HCT116 (cell line): ENCODE measurements at regions not wholly inside any gene's neighbourhood (a gene's known extent, or its start where the extent isn't known, plus 50 kb on each side); places are given as distances from the start of the nearest gene placed in this dataset.

Experiments
- ATAC-seq: fragments of 200-7000 bp; cut with Tn5 transposase; 2 replicates; pipeline ENCODE4 v1.9.1; 2020; ENCODE audit warnings: mild to moderate bottlenecking, moderate library complexity
- BruUV-seq: library from RNA; stranded (reverse); fragments of 400-500 nt; replicated peaks from 2 replicates; lab custom pipeline; 2021; lab: Mats Ljungman, UMichigan
- CTCF ChIA-PET: fragments of 300-600 bp; sonication (Branson Sonifier 250); formaldehyde crosslinking; loops from one replicate; lab custom pipeline; 2021; ENCODE audit warnings: antibody characterized with exemption; lab: Charles Lee
- POLR2A ChIA-PET: fragments of 300-600, 350-600 bp; sonication (Branson Sonifier 250); formaldehyde crosslinking; loops from one replicate; lab custom pipeline; 2021; ENCODE audit warnings: antibody characterized with exemption; lab: Charles Lee
- RAD21 ChIA-PET, 2 experiments: fragments of 300-600 bp; sonication (Branson Sonifier 250); formaldehyde crosslinking; loops; one replicate each; lab custom pipeline; 2023; ENCODE audit warnings: low total read pairs in 2 of 2; ENCODE audit not compliant: uncharacterized antibody in 2 of 2, unreplicated experiment in 2 of 2, low non-redundant PET in 1 of 2; lab: Charles Lee
- DNase-seq: peaks from one replicate; pipeline ENCODE4 v3.0.0-alpha.2; 2010; ENCODE audit warnings: low read depth, low spot score
- H2AFZ ChIP-seq: fragments of 200-600 bp; shearing (Covaris generic), sonication (generic); 2 replicates; pipeline ENCODE4 v1.6.1; 2017; ENCODE audit warnings: low read depth, mixed run types, mixed read lengths, antibody characterized with exemption, low read length; ENCODE audit not compliant: poor library complexity, severe bottlenecking
- H3K27ac ChIP-seq: 2 replicates; pipeline ENCODE4 v1.5.1; 2012; ENCODE audit warnings: low read depth, low read length
- H3K27me3 ChIP-seq: fragments of 200-600 bp; sonication (generic); 2 replicates; pipeline ENCODE4 v1.6.1; 2016; ENCODE audit warnings: mixed run types, low read length, mixed read lengths; ENCODE audit not compliant: insufficient read depth
- H3K36me3 ChIP-seq, 2 experiments: fragments of 200-500 bp in 1 of 2; fragments of 200-600 bp in 1 of 2; sonication (Bioruptor generic) in 1 of 2; sonication (generic) in 1 of 2; 2 replicates each; pipeline versions ENCODE4 v1.5.1 to v1.6.1; 2014 to 2016; ENCODE audit warnings: low read length in 2 of 2, inconsistent platforms in 1 of 2, mixed read lengths in 1 of 2, mixed run types in 1 of 2; ENCODE audit not compliant: insufficient read depth in 2 of 2, control insufficient read depth in 1 of 2
- H3K4me1 ChIP-seq, 2 experiments: fragments of 200-600 bp in 1 of 2; sonication (generic) in 1 of 2; 2 replicates each; pipeline versions ENCODE4 v1.5.1 to v1.6.1; 2012 to 2017; ENCODE audit warnings: low read length in 2 of 2, inconsistent platforms in 1 of 2, mild to moderate bottlenecking in 1 of 2, mixed read lengths in 1 of 2, mixed run types in 1 of 2, moderate library complexity in 1 of 2; ENCODE audit not compliant: insufficient read depth in 2 of 2, control insufficient read depth in 1 of 2
- H3K4me2 ChIP-seq: fragments of 200-600 bp; sonication (generic); 2 replicates; pipeline ENCODE4 v1.6.1; 2017; ENCODE audit warnings: mixed run types, low read length, mixed read lengths
- H3K4me3 ChIP-seq, 2 experiments: fragments of 200-600 bp in 1 of 2; sonication (generic) in 1 of 2; replicated peaks in 1 of 2; 2 replicates each; pipeline ENCODE4 v1.5.1; 2011 to 2016; ENCODE audit warnings: low read length in 2 of 2, control low read depth in 1 of 2, low read depth in 1 of 2, mild to moderate bottlenecking in 1 of 2, mixed read lengths in 1 of 2, mixed run types in 1 of 2
- H3K79me2 ChIP-seq: fragments of 200-600 bp; sonication (generic); 2 replicates; pipeline ENCODE4 v1.6.1; 2017; ENCODE audit warnings: mild to moderate bottlenecking, mixed run types, low read length, moderate library complexity, mixed read lengths; ENCODE audit not compliant: insufficient read depth
- H3K9ac ChIP-seq: fragments of 200-600 bp; sonication (generic); 2 replicates; pipeline ENCODE4 v1.6.1; 2016; ENCODE audit warnings: low read length, mixed read lengths
- H3K9me2 ChIP-seq: fragments of 200-600 bp; sonication (generic), shearing (Covaris generic); 2 replicates; pipeline ENCODE4 v1.6.1; 2017; ENCODE audit warnings: mixed run types, mild to moderate bottlenecking, moderate library complexity; ENCODE audit not compliant: insufficient read depth
- H3K9me3 ChIP-seq, 2 experiments: fragments of 200-500 bp in 1 of 2; fragments of 200-600 bp in 1 of 2; sonication (Bioruptor generic) in 1 of 2; sonication (generic) in 1 of 2; 2 replicates each; pipeline ENCODE4 v1.6.1; 2014 to 2017; ENCODE audit warnings: low read length in 2 of 2, mixed read lengths in 2 of 2, inconsistent platforms in 1 of 2, low read depth in 1 of 2, mild to moderate bottlenecking in 1 of 2, mixed run types in 1 of 2, moderate library complexity in 1 of 2; ENCODE audit not compliant: control insufficient read depth in 1 of 2, insufficient read depth in 1 of 2
- H4K20me1 ChIP-seq: fragments of 200-600 bp; sonication (generic), shearing (Covaris generic); 2 replicates; pipeline ENCODE4 v1.6.1; 2017; ENCODE audit warnings: mixed run types, mild to moderate bottlenecking, moderate library complexity; ENCODE audit not compliant: insufficient read depth
- CBX3 ChIP-seq: IDR thresholded peaks from 2 replicates; pipeline ENCODE4 v1.6.1; 2012; ENCODE audit warnings: low read depth
- CEBPB ChIP-seq: IDR thresholded peaks from 2 replicates; pipeline ENCODE4 v1.6.1; 2012; ENCODE audit warnings: low read depth
- CTCF ChIP-seq, 3 experiments: fragments of 200-600 bp in 1 of 3; sonication (generic) in 1 of 3; IDR thresholded peaks in 2 of 3; conservative IDR thresholded peaks in 1 of 3; 2 replicates each; pipeline ENCODE4 v1.5.1; 2012 to 2017; ENCODE audit warnings: low read depth in 2 of 3, low read length in 2 of 3, antibody characterized with exemption in 1 of 3, borderline replicate concordance in 1 of 3, control low read depth in 1 of 3, mild to moderate bottlenecking in 1 of 3, mixed read lengths in 1 of 3, mixed run types in 1 of 3, moderate library complexity in 1 of 3; ENCODE audit not compliant: insufficient read depth in 1 of 3
- EGR1 ChIP-seq: IDR thresholded peaks from 2 replicates; pipeline ENCODE4 v1.6.1; 2012; ENCODE audit warnings: low read depth
- ELF1 ChIP-seq: IDR thresholded peaks from 2 replicates; pipeline ENCODE4 v1.6.1; 2012; ENCODE audit warnings: low read depth, borderline replicate concordance
- FOSL1 ChIP-seq: IDR thresholded peaks from 2 replicates; pipeline ENCODE4 v1.6.1; 2012; ENCODE audit warnings: low read depth
- POLR2A ChIP-seq: IDR thresholded peaks from 2 replicates; pipeline ENCODE4 v1.7.0; 2011; ENCODE audit warnings: borderline replicate concordance; ENCODE audit not compliant: insufficient read depth, insufficient read length; ENCODE audit errors: extremely low read depth
- POLR2AphosphoS5 ChIP-seq: IDR thresholded peaks from 2 replicates; pipeline ENCODE4 v1.6.1; 2011; ENCODE audit warnings: mild to moderate bottlenecking, low read depth, low read length, moderate library complexity
- SIN3A ChIP-seq: IDR thresholded peaks from 2 replicates; pipeline ENCODE4 v1.6.1; 2012; ENCODE audit warnings: low read depth
- SP1 ChIP-seq: IDR thresholded peaks from 2 replicates; pipeline ENCODE4 v1.6.1; 2012; ENCODE audit warnings: low read depth
- TCF7L2 ChIP-seq: IDR thresholded peaks from 2 replicates; pipeline ENCODE4 v1.7.0; 2011; ENCODE audit warnings: borderline replicate concordance, inconsistent platforms; ENCODE audit not compliant: insufficient read depth, insufficient read length; ENCODE audit errors: extremely low read depth
- YY1 ChIP-seq: IDR thresholded peaks from 2 replicates; pipeline ENCODE4 v1.6.1; 2011; ENCODE audit warnings: low read length, low read depth, moderate library complexity, mild to moderate bottlenecking; ENCODE audit not compliant: insufficient replicate concordance; ENCODE audit errors: extremely low read depth
- ZBTB33 ChIP-seq: IDR thresholded peaks from 2 replicates; pipeline ENCODE4 v1.6.1; 2011; ENCODE audit warnings: mild to moderate bottlenecking, low read length, moderate library complexity; ENCODE audit not compliant: insufficient replicate concordance; ENCODE audit errors: extremely low read depth
- ZFX ChIP-seq: fragments of 450-650 bp; IDR thresholded peaks from 2 replicates; pipeline ENCODE4 v1.6.1; 2017
- ZNF274 ChIP-seq: fragments of 200-500 bp; sonication (Bioruptor generic); IDR thresholded peaks from 2 replicates; pipeline ENCODE4 v1.6.1; 2014; ENCODE audit warnings: mild to moderate bottlenecking, low read depth, low read length, inconsistent platforms
- intact Hi-C: fragments of 100-400 bp; cut with micrococcal nuclease; formaldehyde crosslinking; loops from 2 replicates; pipeline ENCODE4 v1.10.0; 2022

DNA sequence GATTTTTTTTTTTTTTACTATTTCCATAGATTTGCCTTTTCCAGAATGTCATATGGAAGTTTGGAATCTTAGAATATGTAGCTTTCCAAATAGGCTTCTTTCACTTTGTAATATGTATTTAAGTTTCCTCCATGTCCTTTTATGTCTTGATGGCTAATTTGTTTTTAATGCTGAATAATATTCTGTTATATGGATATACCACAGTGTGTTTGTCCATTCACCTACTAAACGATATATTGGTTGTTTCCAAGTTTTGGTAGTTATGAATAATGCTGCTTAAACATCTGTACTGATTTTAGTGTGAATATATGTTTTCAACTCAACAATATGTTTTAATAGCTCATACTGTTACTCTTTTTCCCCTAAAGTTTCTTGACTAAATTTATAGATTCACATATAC is 669.8 kb upstream of the PCDH15 start:
- H3K9me3 ChIP-seq, result peaks cover 0 to 8% of the 10 kb centered on the region in 2 experiments; a peak in 2 of 4 replicates
- H3K27ac ChIP-seq, result no peak overlapping the region
- no peak overlapping the region for H3K9ac ChIP-seq
- intact Hi-C loops, result no loop called here
- TF ChIP-seq POLR2A, result no peak
- no peak for TF ChIP-seq SP1
- no peak for TF ChIP-seq YY1
- TF ChIP-seq CBX3, result no peak
- no peak for TF ChIP-seq POLR2AphosphoS5
- TF ChIP-seq ELF1, result no peak
- no peak for TF ChIP-seq SIN3A
- no peak for TF ChIP-seq ZNF274
- no peak for TF ChIP-seq ZFX
- TF ChIP-seq EGR1, result no peak
- no peak for TF ChIP-seq ZBTB33
- TF ChIP-seq FOSL1, result no peak
- TF ChIP-seq CTCF (IDR thresholded peaks at IDR 0.05 in 2 of 3, conservative IDR thresholded peaks at IDR 0.05 in 1 of 3; ENCODE audit: borderline replicate concordance in 1 of 3, insufficient read depth in 1 of 3, low read depth in 2 of 3, low read length in 2 of 3), result no peak
- TF ChIP-seq CEBPB, result no peak
- TF ChIP-seq TCF7L2, result no peak
- TF ChIP-seq, all 23 proteins: peak for 0
- no peaks in the 10 kb centered on the region for H3K4me1 ChIP-seq
- ATAC-seq (no peak), DNase-seq (no peak)
- H3K9me2 ChIP-seq, result no peaks in the 10 kb centered on the region
- CTCF ChIA-PET, result no interaction called here
- no TSS peak for BruUV-seq
- no peaks in the 10 kb centered on the region for H4K20me1 ChIP-seq
- RAD21 ChIA-PET, result no interaction called here
- no peaks in the 10 kb centered on the region for H3K36me3 ChIP-seq
- no peak overlapping the region for H3K4me2 ChIP-seq
- H3K27me3 ChIP-seq, result no peaks in the 10 kb centered on the region
- POLR2A ChIA-PET, result no interaction called here
- no peak overlapping the region for H2AFZ ChIP-seq
- no peaks in the 10 kb centered on the region for H3K79me2 ChIP-seq
- no peak overlapping the region for H3K4me3 ChIP-seq
